C4-2B (cell line): ENCODE measurements at regions not wholly inside any gene's neighbourhood (a gene's known extent, or its start where the extent isn't known, plus 50 kb on each side); places are given as distances from the start of the nearest gene placed in this dataset.

Experiments
- H3K27ac ChIP-seq: fragments of 450-650 bp; 2 replicates; pipeline ENCODE4 v1.5.1; 2017
- ZFX ChIP-seq: fragments of 450-650 bp; IDR thresholded peaks from 2 replicates; pipeline ENCODE4 v1.6.1; 2017
- TF ChIP-seq, protein P1 (sequence below): fragments of 450-650 bp; conservative IDR thresholded peaks from 2 replicates; pipeline ENCODE4 v1.5.1; 2017; ENCODE audit warnings: mild to moderate bottlenecking

DNA sequence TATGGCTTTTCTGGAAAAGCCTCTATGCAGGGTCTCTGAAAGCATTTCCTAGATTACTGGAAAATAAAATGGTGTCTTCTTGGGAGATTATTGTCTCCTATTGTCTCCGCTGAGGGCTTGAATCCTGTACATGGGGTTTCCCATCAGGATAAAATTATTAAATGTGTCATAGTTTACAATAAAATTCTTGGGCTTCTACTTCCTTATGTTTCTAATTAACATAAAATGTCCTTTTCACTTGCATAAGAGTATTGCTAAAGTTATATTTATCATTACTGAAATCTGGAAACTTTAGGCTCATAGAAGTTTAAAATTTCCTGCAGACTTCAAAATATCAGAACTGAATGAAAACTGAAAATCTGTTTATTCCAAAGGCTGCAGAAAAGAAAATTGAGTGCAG is 595.5 kb upstream of the AGTR1 start:
- no peak overlapping the region for H3K27ac ChIP-seq
- TF ChIP-seq, protein P1, sequence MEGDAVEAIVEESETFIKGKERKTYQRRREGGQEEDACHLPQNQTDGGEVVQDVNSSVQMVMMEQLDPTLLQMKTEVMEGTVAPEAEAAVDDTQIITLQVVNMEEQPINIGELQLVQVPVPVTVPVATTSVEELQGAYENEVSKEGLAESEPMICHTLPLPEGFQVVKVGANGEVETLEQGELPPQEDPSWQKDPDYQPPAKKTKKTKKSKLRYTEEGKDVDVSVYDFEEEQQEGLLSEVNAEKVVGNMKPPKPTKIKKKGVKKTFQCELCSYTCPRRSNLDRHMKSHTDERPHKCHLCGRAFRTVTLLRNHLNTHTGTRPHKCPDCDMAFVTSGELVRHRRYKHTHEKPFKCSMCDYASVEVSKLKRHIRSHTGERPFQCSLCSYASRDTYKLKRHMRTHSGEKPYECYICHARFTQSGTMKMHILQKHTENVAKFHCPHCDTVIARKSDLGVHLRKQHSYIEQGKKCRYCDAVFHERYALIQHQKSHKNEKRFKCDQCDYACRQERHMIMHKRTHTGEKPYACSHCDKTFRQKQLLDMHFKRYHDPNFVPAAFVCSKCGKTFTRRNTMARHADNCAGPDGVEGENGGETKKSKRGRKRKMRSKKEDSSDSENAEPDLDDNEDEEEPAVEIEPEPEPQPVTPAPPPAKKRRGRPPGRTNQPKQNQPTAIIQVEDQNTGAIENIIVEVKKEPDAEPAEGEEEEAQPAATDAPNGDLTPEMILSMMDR, result no peak
- TF ChIP-seq ZFX, result no peak

DNA sequence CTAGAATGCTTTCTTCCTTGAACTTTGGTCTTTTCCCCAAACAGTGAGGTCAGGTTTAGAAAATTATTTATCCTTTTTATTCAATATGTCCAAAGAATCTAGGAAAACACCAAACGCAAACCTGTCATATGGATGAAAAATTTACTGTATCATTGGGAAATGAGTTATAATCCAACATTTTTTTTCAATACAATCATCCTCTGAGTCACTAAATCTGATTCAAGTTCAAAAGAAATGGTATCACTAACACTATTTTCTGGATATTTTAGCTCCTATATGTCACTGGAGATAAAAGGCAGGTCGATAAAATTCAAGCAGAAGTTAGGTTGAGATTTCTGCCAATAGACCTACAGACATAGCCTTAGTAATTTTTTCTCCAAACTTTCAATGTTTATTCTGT is 591.6 kb upstream of the AGTR1 start:
- TF ChIP-seq ZFX, result no peak
- TF ChIP-seq, protein P1, result no peak
- no peak overlapping the region for H3K27ac ChIP-seq

DNA sequence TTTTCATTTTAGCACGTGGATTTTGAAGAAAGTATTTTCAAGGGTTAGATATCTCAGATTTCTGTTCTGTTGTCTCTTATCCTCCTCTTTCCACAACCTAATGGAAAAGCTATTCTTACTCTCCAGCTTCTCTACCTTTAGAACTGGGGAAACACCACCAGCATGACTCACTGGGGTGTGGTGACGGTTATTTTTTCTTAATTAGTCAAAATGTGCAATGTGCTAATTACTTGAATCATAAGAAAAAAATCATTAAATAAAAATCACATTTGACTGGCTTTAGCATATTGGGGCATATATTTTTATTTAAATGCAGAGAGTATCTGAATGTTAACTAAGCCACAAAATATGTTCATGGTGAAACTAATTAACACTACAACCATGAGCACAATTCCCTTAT is 570.7 kb upstream of the AGTR1 start:
- TF ChIP-seq ZFX, result no peak
- TF ChIP-seq, protein P1, result no peak

DNA sequence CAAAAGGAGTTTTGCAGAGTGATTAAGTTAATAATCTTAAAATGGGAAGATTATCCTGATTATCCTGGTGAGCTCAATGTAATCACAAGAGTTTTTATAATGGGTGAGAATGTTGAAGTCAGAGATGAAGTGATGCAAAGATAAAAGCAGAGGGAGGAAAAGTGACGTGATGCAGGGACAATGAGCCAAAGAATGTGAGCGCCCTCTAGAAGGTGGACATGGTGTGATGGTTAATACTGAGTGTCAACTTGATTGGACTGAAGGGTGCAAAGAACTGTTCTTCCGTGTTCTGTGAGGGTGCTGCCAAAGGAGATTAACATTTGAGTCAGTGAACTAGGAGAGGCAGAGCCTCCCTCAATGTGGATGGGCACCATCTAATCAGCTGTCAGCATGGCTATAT is 569.6 kb upstream of the AGTR1 start:
- TF ChIP-seq ZFX, result no peak
- TF ChIP-seq, protein P1, result peak; percentile 26
- H3K27ac ChIP-seq, result no peak overlapping the region

More for the DNA sequence above, 570.7 kb upstream of the AGTR1 start:
- H3K27ac ChIP-seq, result no peak overlapping the region

DNA sequence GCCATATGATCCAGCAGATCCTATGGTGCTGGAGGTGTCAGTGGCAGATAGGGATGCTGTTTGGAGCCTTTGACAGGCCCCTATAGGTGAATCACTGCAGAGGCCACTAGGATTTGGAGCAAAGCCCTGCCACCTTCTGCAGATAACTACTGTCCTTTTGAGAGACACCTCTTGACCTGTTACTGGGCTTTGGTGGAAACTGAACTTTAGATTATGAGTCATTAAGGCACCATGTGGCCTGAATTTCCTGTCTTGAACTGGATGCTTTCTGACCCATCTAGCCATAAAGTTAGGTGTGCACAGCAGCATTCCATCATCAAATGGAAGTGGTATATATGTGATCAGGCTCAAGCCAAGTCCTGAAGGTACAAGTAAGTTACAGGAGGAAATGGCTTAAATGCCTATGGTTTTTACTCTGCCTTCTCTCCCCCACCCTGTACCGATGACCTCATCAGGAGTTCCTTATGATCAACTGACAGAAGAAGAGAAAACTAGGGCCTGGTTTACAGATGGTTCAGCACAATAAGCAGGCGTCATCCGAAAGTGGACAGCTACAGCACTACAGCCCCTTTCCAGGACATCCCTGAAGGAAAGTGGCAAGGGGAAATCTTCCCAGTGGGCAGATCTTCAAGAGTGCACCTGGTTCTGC is 565.6 kb upstream of the AGTR1 start:
- TF ChIP-seq, protein P1, result no peak
- TF ChIP-seq ZFX, result no peak

DNA sequence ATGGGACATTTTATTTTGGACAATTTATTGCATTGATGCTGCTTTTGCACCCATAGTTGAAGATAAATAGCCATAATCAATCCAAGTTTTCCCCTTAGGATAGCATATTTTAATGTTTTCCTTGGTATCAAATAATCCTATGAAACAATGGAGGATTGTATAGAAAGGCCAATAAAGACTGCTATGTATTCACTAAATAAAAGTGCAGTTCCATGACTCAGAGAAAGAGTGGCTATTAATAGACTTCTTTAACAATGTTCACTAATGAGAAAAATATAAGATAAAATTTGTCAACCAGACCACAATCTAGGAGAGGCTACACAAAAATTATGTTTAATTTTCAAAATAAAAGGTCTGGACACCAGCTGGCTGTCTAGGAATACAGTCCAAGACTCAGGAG is 560.9 kb upstream of the AGTR1 start:
- H3K27ac ChIP-seq, result no peak overlapping the region
- TF ChIP-seq, protein P1, result no peak
- no peak for TF ChIP-seq ZFX

More for the DNA sequence above, 565.6 kb upstream of the AGTR1 start:
- H3K27ac ChIP-seq, result no peak overlapping the region

DNA sequence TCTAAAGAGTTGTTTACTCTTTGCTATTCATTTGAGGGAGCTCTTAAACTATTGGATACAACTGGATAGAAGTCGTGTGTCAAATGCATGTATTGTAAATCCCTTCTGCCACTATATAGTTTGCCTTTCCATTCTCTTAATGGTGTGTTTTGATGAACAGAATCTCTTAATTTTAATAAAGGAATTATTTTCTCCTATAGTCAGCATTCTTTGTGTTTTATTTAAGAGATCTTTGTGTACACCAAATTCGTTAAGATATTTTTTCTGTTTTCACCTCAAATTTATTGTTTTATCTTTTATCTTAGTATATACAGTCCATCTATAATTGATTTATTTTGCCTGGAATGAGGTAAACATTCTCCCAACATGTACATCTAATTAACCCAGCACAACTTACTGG is 551.5 kb upstream of the AGTR1 start:
- no peak for TF ChIP-seq ZFX
- TF ChIP-seq, protein P1, result no peak
- no peak overlapping the region for H3K27ac ChIP-seq
